ENCODE measurements at regions not wholly inside any gene's neighbourhood (a gene's known extent, or its start where the extent isn't known, plus 50 kb on each side); places are given as distances from the start of the nearest gene placed in this dataset.

GRCh38 chr15:93231994-93232393 is 143.0 kb upstream of the RGMA start:
- Histone ChIP-seq H3K27ac (no peak overlapping the region), H3K27me3 (no peaks in the 10 kb centered on the region), H3K4me1 (no peaks in the 10 kb centered on the region), H3K9me3 (no peaks in the 10 kb centered on the region), H3K4me3 (no peak overlapping the region), H3K36me3 (no peaks in the 10 kb centered on the region)
- no peak for DNase-seq
- TF ChIP-seq CTCF (IDR thresholded peaks at IDR 0.05) (no peak), POLR2A (IDR thresholded peaks at IDR 0.05) (no peak)
- intact Hi-C loops (cut with DNase I; ENCODE audit: low total_unique reads) = no loop called here

- Histone ChIP-seq H3K4me1 (no peaks in the 10 kb centered on the region), H3K9me3 (no peaks in the 10 kb centered on the region), H3K27me3 (no peaks in the 10 kb centered on the region), H3K36me3 (no peaks in the 10 kb centered on the region), H3K27ac (no peak overlapping the region), H3K4me3 (no peak overlapping the region)
- no peak for DNase-seq
- no peak for TF ChIP-seq POLR2A (IDR thresholded peaks at IDR 0.05)
- TF ChIP-seq CTCF (IDR thresholded peaks at IDR 0.05) = no peak
- intact Hi-C loops (cut with DNase I; ENCODE audit: low total_unique reads) = no loop called here
Measured at GRCh38 chr15:93231261-93231925, 142.4 kb upstream of the RGMA start.

GRCh38 chr15:93228546-93228945 is 139.5 kb upstream of the RGMA start:
- intact Hi-C loops (cut with DNase I; ENCODE audit: low total_unique reads) = no loop called here
- Histone ChIP-seq H3K9me3 (no peaks in the 10 kb centered on the region), H3K27ac (no peak overlapping the region), H3K4me1 (no peaks in the 10 kb centered on the region), H3K27me3 (no peaks in the 10 kb centered on the region), H3K4me3 (no peak overlapping the region), H3K36me3 (no peaks in the 10 kb centered on the region)
- no peak for DNase-seq
- TF ChIP-seq POLR2A (IDR thresholded peaks at IDR 0.05) (no peak), CTCF (IDR thresholded peaks at IDR 0.05) (no peak)

- DNase-seq = no peak
- H3K9me3 ChIP-seq = no peaks in the 10 kb centered on the region
- no peak overlapping the region for H3K4me3 ChIP-seq
- no peak overlapping the region for H3K27ac ChIP-seq
- no peaks in the 10 kb centered on the region for H3K36me3 ChIP-seq
- TF ChIP-seq POLR2A (IDR thresholded peaks at IDR 0.05) = no peak
- no peak for TF ChIP-seq CTCF (IDR thresholded peaks at IDR 0.05)
- H3K4me1 ChIP-seq = no peaks in the 10 kb centered on the region
- intact Hi-C loops (cut with DNase I; ENCODE audit: low total_unique reads) = no loop called here
- H3K27me3 ChIP-seq = no peaks in the 10 kb centered on the region
Measured at GRCh38 chr15:93223803-93224202, 134.8 kb upstream of the RGMA start.

GRCh38 chr15:93221759-93222158 is 132.7 kb upstream of the RGMA start:
- Histone ChIP-seq H3K27me3 (no peaks in the 10 kb centered on the region), H3K9me3 (no peaks in the 10 kb centered on the region), H3K27ac (no peak overlapping the region), H3K4me1 (no peaks in the 10 kb centered on the region), H3K36me3 (no peaks in the 10 kb centered on the region), H3K4me3 (no peak overlapping the region)
- DNase-seq = no peak
- TF ChIP-seq CTCF (IDR thresholded peaks at IDR 0.05) (no peak), POLR2A (IDR thresholded peaks at IDR 0.05) (no peak)
- intact Hi-C loops (cut with DNase I; ENCODE audit: low total_unique reads) = no loop called here

Measured in uterus (tissue), 3 donors.